NB4 (cell line): ENCODE measurements at regions not wholly inside any gene's neighbourhood (a gene's known extent, or its start where the extent isn't known, plus 50 kb on each side); places are given as distances from the start of the nearest gene placed in this dataset.

Experiments used
- POLR2A ChIP-seq: IDR thresholded peaks from 2 replicates; pipeline ENCODE4 v1.6.1; 2011; ENCODE audit warnings: mild to moderate bottlenecking; ENCODE audit not compliant: insufficient read length; ENCODE audit errors: extremely low read depth
- TF ChIP-seq, protein P1 (sequence below): IDR thresholded peaks from one replicate; pipeline ENCODE4 v1.5.1; 2012; ENCODE audit warnings: low read depth, low read length

DNA sequence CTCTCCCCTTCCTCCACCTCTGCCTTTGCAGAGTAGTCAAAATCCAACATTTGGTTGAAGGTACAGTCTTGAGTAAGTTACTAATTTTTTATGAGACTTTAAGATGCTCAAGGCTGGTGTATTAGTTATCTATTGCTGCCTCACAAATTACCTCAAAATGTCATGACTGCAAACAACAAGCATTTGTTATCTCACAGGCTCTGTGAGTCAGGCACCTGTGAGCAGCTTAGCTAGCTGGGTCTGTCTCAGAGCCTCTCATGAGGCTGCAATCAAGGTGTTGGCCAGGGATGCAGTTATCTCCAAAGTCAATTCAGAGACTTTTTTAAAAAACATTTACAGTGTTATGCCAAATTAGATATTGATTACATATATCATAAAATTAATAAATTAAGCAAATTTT, 371.3 kb upstream of the RGMB start:
- TF ChIP-seq, protein P1, sequence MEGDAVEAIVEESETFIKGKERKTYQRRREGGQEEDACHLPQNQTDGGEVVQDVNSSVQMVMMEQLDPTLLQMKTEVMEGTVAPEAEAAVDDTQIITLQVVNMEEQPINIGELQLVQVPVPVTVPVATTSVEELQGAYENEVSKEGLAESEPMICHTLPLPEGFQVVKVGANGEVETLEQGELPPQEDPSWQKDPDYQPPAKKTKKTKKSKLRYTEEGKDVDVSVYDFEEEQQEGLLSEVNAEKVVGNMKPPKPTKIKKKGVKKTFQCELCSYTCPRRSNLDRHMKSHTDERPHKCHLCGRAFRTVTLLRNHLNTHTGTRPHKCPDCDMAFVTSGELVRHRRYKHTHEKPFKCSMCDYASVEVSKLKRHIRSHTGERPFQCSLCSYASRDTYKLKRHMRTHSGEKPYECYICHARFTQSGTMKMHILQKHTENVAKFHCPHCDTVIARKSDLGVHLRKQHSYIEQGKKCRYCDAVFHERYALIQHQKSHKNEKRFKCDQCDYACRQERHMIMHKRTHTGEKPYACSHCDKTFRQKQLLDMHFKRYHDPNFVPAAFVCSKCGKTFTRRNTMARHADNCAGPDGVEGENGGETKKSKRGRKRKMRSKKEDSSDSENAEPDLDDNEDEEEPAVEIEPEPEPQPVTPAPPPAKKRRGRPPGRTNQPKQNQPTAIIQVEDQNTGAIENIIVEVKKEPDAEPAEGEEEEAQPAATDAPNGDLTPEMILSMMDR: no peak
- TF ChIP-seq POLR2A: no peak
